Astrocyte (in vitro differentiated cells and primary cell): ENCODE measurements at regions not wholly inside any gene's neighbourhood (a gene's known extent, or its start where the extent isn't known, plus 50 kb on each side); places are given as distances from the start of the nearest gene placed in this dataset.
A peak's percentile ranks its signal among the peaks of the same experiment; 100 is the strongest.

Source experiments
- DNase-seq: peaks from one replicate; pipeline ENCODE4 v3.0.0-alpha.2; 2010; ENCODE audit warnings: low read depth
- FAIRE-seq: peaks from 2 replicates; lab custom pipeline; 2011; peaks lifted over from hg19 to GRCh38; lab: Jason Lieb, UNC
- H2AFZ ChIP-seq: 2 replicates; pipeline ENCODE4 v1.6.0; 2012; ENCODE audit warnings: low read depth, low read length, inconsistent platforms
- H3K27ac ChIP-seq: 2 replicates; pipeline ENCODE4 v1.5.1; 2011; ENCODE audit warnings: low read depth, low read length, inconsistent platforms
- H3K27me3 ChIP-seq: 2 replicates; pipeline ENCODE4 v1.6.0; 2011; ENCODE audit warnings: low read length, inconsistent platforms; ENCODE audit not compliant: insufficient read depth
- H3K36me3 ChIP-seq: 2 replicates; pipeline ENCODE4 v1.5.1; 2011; ENCODE audit warnings: low read length, inconsistent platforms; ENCODE audit not compliant: insufficient read depth
- H3K4me1 ChIP-seq: 2 replicates; pipeline ENCODE4 v1.5.1; 2011; ENCODE audit warnings: low read length, inconsistent platforms; ENCODE audit not compliant: insufficient read depth
- H3K4me2 ChIP-seq: 2 replicates; pipeline ENCODE4 v1.6.0; 2012; ENCODE audit warnings: low read length, inconsistent platforms
- H3K4me3 ChIP-seq: 2 replicates; pipeline ENCODE4 v1.5.1; 2011; ENCODE audit warnings: low read depth, mild to moderate bottlenecking, low read length, inconsistent platforms; ENCODE audit not compliant: insufficient read depth
- H3K79me2 ChIP-seq: 2 replicates; pipeline ENCODE4 v1.6.0; 2012; ENCODE audit warnings: mild to moderate bottlenecking, low read length, inconsistent platforms; ENCODE audit not compliant: insufficient read depth
- H3K9ac ChIP-seq: 2 replicates; pipeline ENCODE4 v1.6.0; 2012; ENCODE audit warnings: mild to moderate bottlenecking, low read length, inconsistent platforms
- H3K9me3 ChIP-seq: 2 replicates; pipeline ENCODE4 v1.5.1; 2012; ENCODE audit warnings: low read depth, mild to moderate bottlenecking, low read length, inconsistent platforms; ENCODE audit not compliant: insufficient read depth
- H4K20me1 ChIP-seq: 2 replicates; pipeline ENCODE4 v1.6.0; 2012; ENCODE audit warnings: low read length, inconsistent platforms; ENCODE audit not compliant: insufficient read depth
- H3K27ac Mint-ChIP-seq: one replicate; pipeline ENCODE4 v1.8.0; 2021; ENCODE audit warnings: mild to moderate bottlenecking, mixed read lengths; ENCODE audit not compliant: unreplicated experiment
- H3K27me3 Mint-ChIP-seq: one replicate; pipeline ENCODE4 v1.8.0; 2021; ENCODE audit warnings: low read depth, mixed read lengths; ENCODE audit not compliant: unreplicated experiment
- H3K36me3 Mint-ChIP-seq: one replicate; pipeline ENCODE4 v1.8.0; 2021; ENCODE audit warnings: low read depth, mixed read lengths; ENCODE audit not compliant: unreplicated experiment
- H3K4me1 Mint-ChIP-seq: one replicate; pipeline ENCODE4 v1.8.0; 2021; ENCODE audit warnings: low read depth, mixed read lengths; ENCODE audit not compliant: unreplicated experiment
- H3K4me3 Mint-ChIP-seq: one replicate; pipeline ENCODE4 v1.8.0; 2021; ENCODE audit warnings: mild to moderate bottlenecking, moderate library complexity, mixed read lengths; ENCODE audit not compliant: unreplicated experiment
- H3K9me3 Mint-ChIP-seq: one replicate; pipeline ENCODE4 v1.8.0; 2021; ENCODE audit warnings: mild to moderate bottlenecking, mixed read lengths; ENCODE audit not compliant: unreplicated experiment
- EZH2 ChIP-seq: IDR thresholded peaks from 2 replicates; pipeline ENCODE4 v1.6.1; 2012; ENCODE audit warnings: mild to moderate bottlenecking, low read length, inconsistent platforms; ENCODE audit not compliant: insufficient read depth
- TF ChIP-seq, protein P1 (sequence below): IDR thresholded peaks from 2 replicates; pipeline ENCODE4 v1.5.1; 2011; ENCODE audit warnings: low read depth, mild to moderate bottlenecking, inconsistent platforms, low read length, moderate library complexity; ENCODE audit not compliant: insufficient read depth

DNA sequence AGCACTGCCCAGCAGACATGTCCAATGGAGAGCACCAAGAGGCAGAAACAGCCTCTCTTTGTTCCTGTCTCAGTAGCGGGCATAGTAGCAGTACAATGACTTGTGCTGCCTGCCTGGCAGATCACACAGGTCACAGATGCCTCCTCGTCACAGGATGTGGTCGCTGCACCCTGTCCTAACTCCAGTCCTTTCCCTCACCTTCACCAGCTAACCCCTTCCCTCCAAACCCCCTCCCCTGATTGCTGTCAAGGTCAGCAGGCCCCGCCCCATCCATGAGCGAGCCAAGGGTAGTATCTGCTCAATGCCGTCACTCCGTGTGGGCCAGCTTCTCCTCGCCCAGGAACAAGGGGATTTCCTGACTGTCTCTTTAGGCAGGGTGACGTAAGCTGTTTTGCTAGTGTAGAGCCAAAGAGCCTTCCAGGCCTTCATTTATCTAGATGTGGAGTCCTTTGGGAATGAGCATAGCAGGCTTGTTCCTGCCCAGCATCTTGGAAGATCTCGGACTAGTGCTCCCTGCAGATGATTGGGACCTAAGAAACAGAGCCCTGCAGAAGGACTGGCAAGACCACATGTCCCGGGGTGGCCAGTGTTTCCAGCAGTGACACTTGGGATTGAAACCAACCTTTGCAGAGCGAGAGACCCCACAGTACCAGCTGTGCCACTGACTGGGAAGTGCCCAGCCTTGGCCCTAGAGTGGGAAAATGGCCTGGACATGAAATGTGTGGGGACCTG, 75.9 kb upstream of the TNRC6C start:
- no peak overlapping the region for H3K27ac ChIP-seq
- H3K4me3 ChIP-seq, result no peak overlapping the region
- FAIRE-seq (no peak), DNase-seq (peak; percentile 88)
- Mint-ChIP-seq H3K4me1 (peaks cover 20% of the 10 kb centered on the region), H3K36me3 (no peaks in the 10 kb centered on the region), H3K27me3 (peaks cover 55% of the 10 kb centered on the region), H3K4me3 (no peak overlapping the region), H3K27ac (no peak overlapping the region), H3K9me3 (peaks cover 4% of the 10 kb centered on the region)
- H3K79me2 ChIP-seq, result no peaks in the 10 kb centered on the region
- no peak overlapping the region for H3K9ac ChIP-seq
- H3K4me2 ChIP-seq, result peak overlapping the region; percentile 77
- H3K4me1 ChIP-seq, result peaks cover 27% of the 10 kb centered on the region
- peaks cover 33% of the 10 kb centered on the region for H3K27me3 ChIP-seq
- H3K36me3 ChIP-seq, result no peaks in the 10 kb centered on the region
- TF ChIP-seq EZH2, result no peak
- TF ChIP-seq, protein P1, sequence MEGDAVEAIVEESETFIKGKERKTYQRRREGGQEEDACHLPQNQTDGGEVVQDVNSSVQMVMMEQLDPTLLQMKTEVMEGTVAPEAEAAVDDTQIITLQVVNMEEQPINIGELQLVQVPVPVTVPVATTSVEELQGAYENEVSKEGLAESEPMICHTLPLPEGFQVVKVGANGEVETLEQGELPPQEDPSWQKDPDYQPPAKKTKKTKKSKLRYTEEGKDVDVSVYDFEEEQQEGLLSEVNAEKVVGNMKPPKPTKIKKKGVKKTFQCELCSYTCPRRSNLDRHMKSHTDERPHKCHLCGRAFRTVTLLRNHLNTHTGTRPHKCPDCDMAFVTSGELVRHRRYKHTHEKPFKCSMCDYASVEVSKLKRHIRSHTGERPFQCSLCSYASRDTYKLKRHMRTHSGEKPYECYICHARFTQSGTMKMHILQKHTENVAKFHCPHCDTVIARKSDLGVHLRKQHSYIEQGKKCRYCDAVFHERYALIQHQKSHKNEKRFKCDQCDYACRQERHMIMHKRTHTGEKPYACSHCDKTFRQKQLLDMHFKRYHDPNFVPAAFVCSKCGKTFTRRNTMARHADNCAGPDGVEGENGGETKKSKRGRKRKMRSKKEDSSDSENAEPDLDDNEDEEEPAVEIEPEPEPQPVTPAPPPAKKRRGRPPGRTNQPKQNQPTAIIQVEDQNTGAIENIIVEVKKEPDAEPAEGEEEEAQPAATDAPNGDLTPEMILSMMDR, result no peak
- H2AFZ ChIP-seq, result peak overlapping the region; percentile 13
- peaks cover 8% of the 10 kb centered on the region for H4K20me1 ChIP-seq
- H3K9me3 ChIP-seq, result peaks cover under 1% of the 10 kb centered on the region

DNA sequence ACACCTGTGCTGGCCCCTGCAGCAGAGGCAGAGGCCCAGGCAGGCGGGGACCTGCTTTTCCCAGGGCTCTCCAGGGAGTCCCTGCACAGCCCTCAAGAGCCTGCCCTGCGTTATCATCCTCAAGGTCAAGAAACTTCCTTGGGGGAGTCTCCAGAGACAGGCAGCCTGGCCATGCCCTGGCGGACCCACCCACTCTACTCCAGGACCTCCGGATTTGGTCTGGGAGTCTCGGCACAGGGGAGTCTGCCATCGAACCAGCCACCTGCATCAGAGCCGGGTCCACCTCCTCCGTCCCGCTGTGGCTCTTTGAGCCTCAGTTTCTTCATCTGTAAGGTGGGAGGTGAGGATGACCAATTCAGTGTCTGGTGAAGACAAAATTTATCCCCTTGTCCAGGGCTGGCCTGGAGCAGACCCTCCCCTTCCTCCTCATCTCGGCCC, 75.3 kb upstream of the TNRC6C start:
- Histone ChIP-seq H3K79me2 (no peaks in the 10 kb centered on the region), H2AFZ (no peak overlapping the region), H4K20me1 (peaks cover 8% of the 10 kb centered on the region), H3K4me2 (no peak overlapping the region), H3K27me3 (peaks cover 33% of the 10 kb centered on the region), H3K9ac (no peak overlapping the region), H3K36me3 (no peaks in the 10 kb centered on the region), H3K4me3 (no peak overlapping the region), H3K4me1 (peaks cover 32% of the 10 kb centered on the region), H3K27ac (no peak overlapping the region), H3K9me3 (no peaks in the 10 kb centered on the region)
- FAIRE-seq, result no peak
- no peak for DNase-seq
- Mint-ChIP-seq H3K4me1 (peaks cover 20% of the 10 kb centered on the region), H3K27ac (no peak overlapping the region), H3K4me3 (no peak overlapping the region), H3K36me3 (no peaks in the 10 kb centered on the region), H3K9me3 (peaks cover 4% of the 10 kb centered on the region), H3K27me3 (peaks cover 59% of the 10 kb centered on the region)
- TF ChIP-seq EZH2, result no peak
- TF ChIP-seq, protein P1, result no peak

DNA sequence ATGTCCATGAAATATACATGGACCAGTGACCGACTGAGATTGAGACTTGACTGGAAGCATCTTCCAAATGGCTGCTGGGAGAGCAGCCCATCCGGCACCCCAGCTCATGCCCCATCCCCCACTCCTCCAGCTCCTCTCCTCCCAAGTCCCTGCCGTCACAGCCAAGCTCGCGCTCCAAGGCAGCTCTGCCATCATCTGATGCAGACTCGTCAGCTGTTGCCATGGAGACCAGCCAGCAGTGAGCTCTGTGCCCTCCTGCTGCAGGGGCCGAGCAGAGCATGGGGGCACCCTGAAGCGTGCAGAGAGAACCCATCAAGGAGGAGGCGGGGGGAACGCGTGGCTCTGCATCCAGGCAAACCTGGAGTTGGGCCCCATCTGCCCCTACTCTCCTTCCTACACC, 74.5 kb upstream of the TNRC6C start:
- peaks cover 32% of the 10 kb centered on the region for H3K4me1 ChIP-seq
- no peak overlapping the region for H3K27ac ChIP-seq
- peaks cover 4% of the 10 kb centered on the region for H3K9me3 Mint-ChIP-seq
- H3K4me3 Mint-ChIP-seq, result no peak overlapping the region
- peaks cover 20% of the 10 kb centered on the region for H3K4me1 Mint-ChIP-seq
- peak; percentile 26 for DNase-seq
- no peak overlapping the region for H3K4me3 ChIP-seq
- no peak overlapping the region for H3K27ac Mint-ChIP-seq
- no peaks in the 10 kb centered on the region for H3K36me3 ChIP-seq
- no peak overlapping the region for H2AFZ ChIP-seq
- no peak for FAIRE-seq
- peaks cover 8% of the 10 kb centered on the region for H4K20me1 ChIP-seq
- H3K27me3 ChIP-seq, result peaks cover 33% of the 10 kb centered on the region
- H3K36me3 Mint-ChIP-seq, result no peaks in the 10 kb centered on the region
- no peak overlapping the region for H3K4me2 ChIP-seq
- H3K79me2 ChIP-seq, result no peaks in the 10 kb centered on the region
- peaks cover 60% of the 10 kb centered on the region for H3K27me3 Mint-ChIP-seq
- no peak overlapping the region for H3K9ac ChIP-seq
- no peak for TF ChIP-seq EZH2
- TF ChIP-seq, protein P1, result no peak
- no peaks in the 10 kb centered on the region for H3K9me3 ChIP-seq
